K562 (cell line): ENCODE measurements at regions not wholly inside any gene's neighbourhood (a gene's known extent, or its start where the extent isn't known, plus 50 kb on each side); places are given as distances from the start of the nearest gene placed in this dataset.

ENCODE experiments used
- ATAC-seq: fragments of 200-7000 bp; cut with Tn5 transposase; 3 replicates; pipeline ENCODE4 v1.9.1; 2020; ENCODE audit warnings: moderate library complexity
- BruUV-seq: library from RNA; stranded (reverse); fragments of 400-500 nt; replicated peaks from 2 replicates; lab custom pipeline; 2021; lab: Mats Ljungman, UMichigan
- CTCF ChIA-PET: fragments of 300-600 bp; formaldehyde crosslinking; extraction: SDS; loops from one replicate; lab custom pipeline; 2021; ENCODE audit warnings: low intra/inter-chr PET ratio; lab: Yijun Ruan, JAX
- POLR2A ChIA-PET: fragments of 300-600, 350-650 bp; sonication (Branson Sonifier 250); formaldehyde crosslinking; extraction: SDS; loops from one replicate; lab custom pipeline; 2021; ENCODE audit warnings: antibody characterized with exemption, inconsistent platforms; lab: Yijun Ruan, JAX
- DNase-seq, 4 experiments: peaks; one replicate each; pipeline versions ENCODE4 v3.0.0 to v3.0.0-alpha.2; 2011 to 2018; ENCODE audit warnings: low spot score in 3 of 4, mixed read lengths in 3 of 4; ENCODE audit errors: extremely low read depth in 1 of 4
- FAIRE-seq: peaks from 2 replicates; lab custom pipeline; 2011; peaks lifted over from hg19 to GRCh38; lab: Jason Lieb, UNC
- H2AFZ ChIP-seq: 2 replicates; pipeline ENCODE4 v1.6.0; 2011; ENCODE audit warnings: low read depth, low read length, control low read depth, inconsistent platforms
- H3K27ac ChIP-seq: fragments of 200-600 bp; 3 replicates; pipeline ENCODE4 v1.8.0; 2011; ENCODE audit warnings: low read depth, mild to moderate bottlenecking, control low read depth, inconsistent platforms, low read length, moderate library complexity, mixed read lengths; ENCODE audit errors: extremely low read depth
- H3K27me3 ChIP-seq, 2 experiments: fragments of 300-600 bp in 1 of 2; 2 replicates in 1 of 2; 3 replicates in 1 of 2; pipeline versions ENCODE4 v1.6.0 to v1.8.0; 2011; ENCODE audit warnings: inconsistent platforms in 2 of 2, low read length in 2 of 2, mild to moderate bottlenecking in 1 of 2, mixed read lengths in 1 of 2, moderate library complexity in 1 of 2; ENCODE audit not compliant: control insufficient read depth in 2 of 2, insufficient read depth in 2 of 2
- H3K36me3 ChIP-seq: fragments of 300-600 bp; 3 replicates; pipeline ENCODE4 v1.8.0; 2011; ENCODE audit warnings: mild to moderate bottlenecking, low read length, inconsistent platforms; ENCODE audit not compliant: control insufficient read depth, insufficient read depth
- H3K4me1 ChIP-seq, 2 experiments: fragments of 200-600 bp in 1 of 2; replicated peaks in 1 of 2; 2 replicates in 1 of 2; 3 replicates in 1 of 2; pipeline versions ENCODE4 v1.5.1 to v1.8.0; 2011; ENCODE audit warnings: inconsistent platforms in 2 of 2, low read length in 2 of 2, mild to moderate bottlenecking in 1 of 2, mixed read lengths in 1 of 2, moderate library complexity in 1 of 2; ENCODE audit not compliant: control insufficient read depth in 2 of 2, insufficient read depth in 2 of 2
- H3K4me2 ChIP-seq: 2 replicates; pipeline ENCODE4 v1.6.1; 2011; ENCODE audit warnings: low read length, control low read depth, inconsistent platforms, mixed read lengths; ENCODE audit not compliant: insufficient read depth
- H3K4me3 ChIP-seq: fragments of 200-600 bp; sonication (generic), shearing (Covaris generic); 2 replicates; pipeline ENCODE4 v1.5.1; 2016; ENCODE audit warnings: control low read depth, inconsistent platforms
- H3K79me2 ChIP-seq: fragments of 200-600 bp; 3 replicates; pipeline ENCODE4 v1.8.0; 2011; ENCODE audit warnings: low read length, inconsistent platforms; ENCODE audit not compliant: control insufficient read depth, insufficient read depth
- H3K9ac ChIP-seq, 2 experiments: 2 replicates each; pipeline versions ENCODE4 v1.6.0 to v1.6.1; 2011; ENCODE audit warnings: low read depth in 2 of 2, low read length in 2 of 2, control low read depth in 1 of 2, inconsistent platforms in 1 of 2, mild to moderate bottlenecking in 1 of 2, mixed read lengths in 1 of 2; ENCODE audit not compliant: insufficient read depth in 1 of 2
- H3K9me1 ChIP-seq: one replicate; pipeline ENCODE4 v1.6.0; 2011; ENCODE audit warnings: inconsistent platforms, mild to moderate bottlenecking, low read length, moderate library complexity; ENCODE audit not compliant: control insufficient read depth, insufficient read depth
- H3K9me3 ChIP-seq: replicated peaks from 2 replicates; pipeline ENCODE4 v1.5.1; 2011; ENCODE audit warnings: low read depth, low read length, inconsistent platforms; ENCODE audit not compliant: control insufficient read depth, insufficient read depth
- H4K20me1 ChIP-seq: replicated peaks from 2 replicates; pipeline ENCODE4 v1.6.1; 2011; ENCODE audit warnings: low read length, inconsistent platforms, mixed read lengths; ENCODE audit not compliant: control insufficient read depth, insufficient read depth
- CBX2 ChIP-seq: fragments of 200-600 bp; sonication (generic); IDR thresholded peaks from one replicate; pipeline ENCODE4 v1.6.1; 2012; ENCODE audit warnings: mild to moderate bottlenecking, low read length, inconsistent platforms; ENCODE audit not compliant: insufficient read depth, poor library complexity, severe bottlenecking
- DIDO1 ChIP-seq: fragments of 450-650 bp; IDR thresholded peaks from 2 replicates; pipeline ENCODE4 v1.6.1; 2016; ENCODE audit warnings: low read depth, missing biosample characterization, missing genetic modification characterization
- E2F5 ChIP-seq: sonication (generic); formaldehyde crosslinking; IDR thresholded peaks from 2 replicates; pipeline ENCODE4 v1.8.0; 2022; ENCODE audit warnings: mild to moderate bottlenecking, missing genetic modification reagents
- FOS ChIP-seq: IDR thresholded peaks from 3 replicates; pipeline ENCODE4 v1.6.1; 2011; ENCODE audit not compliant: insufficient read length; ENCODE audit errors: extremely low read depth
- KDM5B ChIP-seq: fragments of 200-600 bp; sonication (generic); IDR thresholded peaks from 2 replicates; pipeline ENCODE4 v1.6.1; 2012; ENCODE audit warnings: low read depth, mild to moderate bottlenecking, moderate library complexity, low read length, control low read depth, inconsistent platforms; ENCODE audit not compliant: insufficient replicate concordance
- RBM22 ChIP-seq: fragments of 200-400 bp; formaldehyde crosslinking; IDR thresholded peaks from 2 replicates; pipeline ENCODE4 v1.6.1; 2018; ENCODE audit warnings: low read length, low read depth; ENCODE audit not compliant: poor library complexity, severe bottlenecking
- TCFL5 ChIP-seq: fragments of 250-450 bp; sonication (Bioruptor Pico); conservative IDR thresholded peaks from 2 replicates; pipeline ENCODE4 v1.6.1; 2021; ENCODE audit warnings: mild to moderate bottlenecking, moderate library complexity, matching md5 sums
- U2AF2 ChIP-seq: fragments of 200-400 bp; formaldehyde crosslinking; optimal IDR thresholded peaks from 2 replicates; pipeline ENCODE3; 2017; ENCODE audit warnings: low read depth, mild to moderate bottlenecking, low read length
- ZNF217 ChIP-seq: sonication (generic); formaldehyde crosslinking; IDR thresholded peaks from 2 replicates; pipeline ENCODE4 v1.8.0; 2022; ENCODE audit warnings: mild to moderate bottlenecking, missing genetic modification reagents
- ZNF224 ChIP-seq: sonication (generic); formaldehyde crosslinking; IDR thresholded peaks from 2 replicates; pipeline ENCODE4 v1.8.0; 2022; ENCODE audit warnings: mild to moderate bottlenecking, missing genetic modification reagents
- ZNF316 ChIP-seq: fragments of 450-650 bp; IDR thresholded peaks from 2 replicates; pipeline ENCODE4 v1.6.1; 2016
- WGBS: fragments of 100-300 bp; shearing (Covaris generic); methylation state at CpG from one replicate; pipeline ENCODE4 v1.1.6; 2016; ENCODE audit warnings: low coverage, mixed read lengths; ENCODE audit not compliant: insufficient coverage; ENCODE audit errors: missing lambda C conversion rate; 5-methylcytosine and 5-hydroxymethylcytosine counted together
- in situ Hi-C: fragments of 300-500 bp; cut with MboI; formaldehyde crosslinking; loops from 4 replicates; pipeline ENCODE4 v1.15.0; 2018; ENCODE audit warnings: inconsistent platforms, mixed read lengths
- intact Hi-C: fragments of 100-400 bp; cut with micrococcal nuclease; formaldehyde crosslinking; loops from 2 replicates; pipeline ENCODE4 v1.14.2; 2022

GRCh38 chr15:37860896-37861295 is 73.5 kb upstream of the TMCO5A start:
- Histone ChIP-seq H4K20me1 (no peaks in the 10 kb centered on the region), H3K79me2 (no peaks in the 10 kb centered on the region)
- CTCF ChIA-PET, result no interaction called here

More at GRCh38 chr15:37860896-37861295, 73.5 kb upstream of the TMCO5A start:
- ATAC-seq (no peak), FAIRE-seq (no peak), DNase-seq (no peak)
- Histone ChIP-seq H2AFZ (no peak overlapping the region), H3K4me3 (no peak overlapping the region), H3K4me2 (no peak overlapping the region), H3K27ac (no peak overlapping the region), H3K9me3 (no peaks in the 10 kb centered on the region), H3K4me1 (no peaks in the 10 kb centered on the region), H3K27me3 (no peaks in the 10 kb centered on the region), H3K9ac (no peak overlapping the region), H3K9me1 (no peaks in the 10 kb centered on the region), H3K36me3 (no peaks in the 10 kb centered on the region)
- BruUV-seq, result no TSS peak
- 5% methylated on average over 2 of the region's 2 CpGs for WGBS
- POLR2A ChIA-PET, result no interaction called here
- intact Hi-C loops (no loop called here), in situ Hi-C loops (no loop called here)
- TF ChIP-seq ZNF224, result no peak
- TF ChIP-seq CBX2, result no peak
- no peak for TF ChIP-seq FOS
- no peak for TF ChIP-seq E2F5
- no peak for TF ChIP-seq ZNF217 (CRISPR knock-in tag)
- TF ChIP-seq RBM22, result no peak
- no peak for TF ChIP-seq ZNF316
- no peak for TF ChIP-seq TCFL5 (CRISPR knock-in tag)
- TF ChIP-seq DIDO1 (tag), result no peak
- no peak for TF ChIP-seq U2AF2
- TF ChIP-seq KDM5B, result no peak
